Bronchial epithelial cell (primary cell): ENCODE measurements at regions not wholly inside any gene's neighbourhood (a gene's known extent, or its start where the extent isn't known, plus 50 kb on each side); places are given as distances from the start of the nearest gene placed in this dataset.

Experiments used
- DNase-seq: peaks from one replicate; pipeline ENCODE4 v3.0.0-alpha.2; 2010; ENCODE audit warnings: low read depth
- FAIRE-seq: peaks from 2 replicates; lab custom pipeline; 2011; peaks lifted over from hg19 to GRCh38; lab: Jason Lieb, UNC
- H3K27me3 ChIP-seq: 2 replicates; pipeline ENCODE4 v1.5.1; 2011; ENCODE audit warnings: low read length; ENCODE audit not compliant: control insufficient read depth, insufficient read depth
- H3K36me3 ChIP-seq: 2 replicates; pipeline ENCODE4 v1.5.1; 2011; ENCODE audit warnings: low read length; ENCODE audit not compliant: control insufficient read depth, insufficient read depth
- H3K4me3 ChIP-seq: 2 replicates; pipeline ENCODE4 v1.5.1; 2011; ENCODE audit warnings: mild to moderate bottlenecking, low read depth, low read length, control low read depth
- CTCF ChIP-seq: IDR thresholded peaks from 2 replicates; pipeline ENCODE4 v1.5.1; 2011; ENCODE audit warnings: mild to moderate bottlenecking, moderate library complexity, low read length, control low read depth, inconsistent platforms; ENCODE audit not compliant: insufficient read depth, severe bottlenecking

GRCh38 chr2:59584958-59585357 lies 968.5 kb downstream of the BCL11A start:
- DNase-seq, result peak; percentile 1

GRCh38 chr2:59583173-59583765 lies 970.2 kb downstream of the BCL11A start:
- no peak for TF ChIP-seq CTCF
- H3K36me3 ChIP-seq, result no peaks in the 10 kb centered on the region
- DNase-seq (peak; percentile 45), FAIRE-seq (no peak)
- H3K27me3 ChIP-seq, result no peaks in the 10 kb centered on the region
- H3K4me3 ChIP-seq, result no peak overlapping the region

More at GRCh38 chr2:59584958-59585357, 968.5 kb downstream of the BCL11A start:
- Histone ChIP-seq H3K36me3 (no peaks in the 10 kb centered on the region), H3K4me3 (no peak overlapping the region), H3K27me3 (no peaks in the 10 kb centered on the region)
- peak; percentile 33 for TF ChIP-seq CTCF
- no peak for FAIRE-seq

- no peak for DNase-seq
- TF ChIP-seq CTCF, result no peak
Observed at GRCh38 chr2:59578349-59578748, 975.1 kb downstream of the BCL11A start.

GRCh38 chr2:59575191-59575590 lies 978.3 kb downstream of the BCL11A start:
- Histone ChIP-seq H3K27me3 (no peaks in the 10 kb centered on the region), H3K36me3 (no peaks in the 10 kb centered on the region), H3K4me3 (no peak overlapping the region)
- no peak for TF ChIP-seq CTCF
- DNase-seq (no peak), FAIRE-seq (no peak)

More at GRCh38 chr2:59578349-59578748, 975.1 kb downstream of the BCL11A start:
- FAIRE-seq, result no peak
- no peak overlapping the region for H3K4me3 ChIP-seq
- H3K27me3 ChIP-seq, result no peaks in the 10 kb centered on the region
- no peaks in the 10 kb centered on the region for H3K36me3 ChIP-seq

- H3K36me3 ChIP-seq, result no peaks in the 10 kb centered on the region
- FAIRE-seq, result no peak
Observed at GRCh38 chr2:59572227-59572626, 981.2 kb downstream of the BCL11A start.

More at GRCh38 chr2:59572227-59572626, 981.2 kb downstream of the BCL11A start:
- Histone ChIP-seq H3K27me3 (no peaks in the 10 kb centered on the region), H3K4me3 (no peak overlapping the region)
- no peak for DNase-seq
- TF ChIP-seq CTCF, result no peak
